Sigmoid colon (tissue), 6 donors: ENCODE measurements at regions not wholly inside any gene's neighbourhood (a gene's known extent, or its start where the extent isn't known, plus 50 kb on each side); places are given as distances from the start of the nearest gene placed in this dataset.

Experiments used
- DNase-seq: peaks from one replicate; pipeline ENCODE4 v3.0.0-alpha.2; 2019
- H3K27ac ChIP-seq, 4 donors: fragments of 200-600 bp; sonication (generic); one replicate each; pipeline ENCODE4 v1.5.1; 2016 to 2019; ENCODE audit warnings: mild to moderate bottlenecking in 1 of 4
- H3K27me3 ChIP-seq, 3 donors: fragments of 200-600 bp; sonication (generic); one replicate each; pipeline ENCODE4 v1.5.1; 2019; ENCODE audit warnings: mild to moderate bottlenecking in 1 of 3
- H3K36me3 ChIP-seq, 4 donors: fragments of 200-600 bp; sonication (generic); one replicate each; pipeline ENCODE4 v1.5.1; 2016 to 2019
- H3K4me1 ChIP-seq, 4 donors: fragments of 200-600 bp; sonication (generic); one replicate each; pipeline ENCODE4 v1.5.1; 2017 to 2019
- H3K4me3 ChIP-seq, 4 donors: fragments of 200-600 bp; sonication (generic); one replicate each; pipeline ENCODE4 v1.5.1; 2017 to 2019; ENCODE audit warnings: mild to moderate bottlenecking in 2 of 4, moderate library complexity in 1 of 4
- H3K9me3 ChIP-seq, 4 donors: fragments of 200-600 bp in 3 of 4; sonication (generic) in 3 of 4; one replicate each; pipeline versions ENCODE4 v1.5.1 to v1.6.1; 2013 to 2019
- EP300 ChIP-seq, 4 donors: sonication (generic); formaldehyde crosslinking; IDR thresholded peaks; one replicate each; pipeline ENCODE4 v1.6.1; 2017; ENCODE audit warnings: antibody characterized with exemption in 4 of 4
- POLR2A ChIP-seq, 2 donors: fragments of 450-650 bp; IDR thresholded peaks; one replicate each; pipeline ENCODE4 v1.6.1; 2016; ENCODE audit warnings: antibody characterized with exemption in 2 of 2, mild to moderate bottlenecking in 2 of 2, moderate library complexity in 2 of 2
- POLR2AphosphoS5 ChIP-seq, 4 donors: sonication (generic); formaldehyde crosslinking; IDR thresholded peaks; one replicate each; pipeline ENCODE4 v1.6.1; 2017; ENCODE audit warnings: antibody characterized with exemption in 4 of 4
- WGBS, 2 donors: extraction: QIAGEN DNeasy Blood & Tissue Kit; methylation state at CpG; one replicate each; pipeline ENCODE4 v1.1.7; 2013; 5-methylcytosine and 5-hydroxymethylcytosine counted together
- intact Hi-C: fragments of 100-400 bp; cut with DNase I; formaldehyde crosslinking; loops from one replicate; pipeline ENCODE4 v1.15.1; 2023
- TF ChIP-seq, protein P1 (sequence below), 4 experiments: fragments of 450-650 bp in 3 of 4; fragments of 200-600 bp in 1 of 4; IDR thresholded peaks; one replicate each; pipeline ENCODE4 v1.5.1; 2016 to 2019; ENCODE audit warnings: antibody characterized with exemption in 4 of 4, mild to moderate bottlenecking in 3 of 4, moderate library complexity in 2 of 4
- donor health status: healthy with polysubstance abuse.
- donor health status: healthy.

DNA sequence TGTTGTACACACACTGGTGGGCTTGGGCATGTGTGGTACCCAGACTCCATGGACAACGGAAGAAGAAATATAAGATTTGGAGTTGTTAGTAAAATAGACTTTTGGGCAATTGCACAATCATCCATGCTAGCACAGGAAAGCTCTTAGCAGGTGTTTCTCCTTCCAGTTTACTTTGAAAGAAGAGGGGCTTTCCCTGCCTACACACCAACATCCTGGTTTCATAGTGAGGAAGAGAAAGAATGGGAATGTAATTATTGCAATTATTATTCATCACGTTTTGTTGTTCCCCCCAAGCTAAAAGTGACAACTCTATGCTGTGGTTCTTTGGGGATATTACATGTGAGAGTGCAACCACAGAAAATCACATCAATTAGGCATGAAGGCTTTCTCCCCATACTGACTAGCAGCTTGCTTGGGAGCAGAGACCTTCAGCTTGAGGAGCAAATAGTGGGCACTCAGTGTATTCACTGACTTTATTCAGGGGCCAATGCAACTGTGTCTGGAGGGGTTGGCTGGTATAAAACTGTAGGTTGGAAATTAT is 57.2 kb upstream of the PUDP start:
- no peaks in the 10 kb centered on the region for H3K9me3 ChIP-seq
- H3K4me3 ChIP-seq = no peak overlapping the region
- no peaks in the 10 kb centered on the region for H3K4me1 ChIP-seq
- no peaks in the 10 kb centered on the region for H3K36me3 ChIP-seq
- TF ChIP-seq, protein P1, sequence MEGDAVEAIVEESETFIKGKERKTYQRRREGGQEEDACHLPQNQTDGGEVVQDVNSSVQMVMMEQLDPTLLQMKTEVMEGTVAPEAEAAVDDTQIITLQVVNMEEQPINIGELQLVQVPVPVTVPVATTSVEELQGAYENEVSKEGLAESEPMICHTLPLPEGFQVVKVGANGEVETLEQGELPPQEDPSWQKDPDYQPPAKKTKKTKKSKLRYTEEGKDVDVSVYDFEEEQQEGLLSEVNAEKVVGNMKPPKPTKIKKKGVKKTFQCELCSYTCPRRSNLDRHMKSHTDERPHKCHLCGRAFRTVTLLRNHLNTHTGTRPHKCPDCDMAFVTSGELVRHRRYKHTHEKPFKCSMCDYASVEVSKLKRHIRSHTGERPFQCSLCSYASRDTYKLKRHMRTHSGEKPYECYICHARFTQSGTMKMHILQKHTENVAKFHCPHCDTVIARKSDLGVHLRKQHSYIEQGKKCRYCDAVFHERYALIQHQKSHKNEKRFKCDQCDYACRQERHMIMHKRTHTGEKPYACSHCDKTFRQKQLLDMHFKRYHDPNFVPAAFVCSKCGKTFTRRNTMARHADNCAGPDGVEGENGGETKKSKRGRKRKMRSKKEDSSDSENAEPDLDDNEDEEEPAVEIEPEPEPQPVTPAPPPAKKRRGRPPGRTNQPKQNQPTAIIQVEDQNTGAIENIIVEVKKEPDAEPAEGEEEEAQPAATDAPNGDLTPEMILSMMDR (IDR thresholded peaks at IDR 0.05) = no peak
- TF ChIP-seq POLR2AphosphoS5 (IDR thresholded peaks at IDR 0.05) = no peak
- no peak for TF ChIP-seq POLR2A (IDR thresholded peaks at IDR 0.05)
- no peak for TF ChIP-seq EP300 (IDR thresholded peaks at IDR 0.05)
- intact Hi-C loops = no loop called here
- 35 to 69% methylated on average over 2 of the region's 2 CpGs for WGBS, 2 donors
- H3K27me3 ChIP-seq = no peaks in the 10 kb centered on the region
- DNase-seq = no peak
- H3K27ac ChIP-seq = no peak overlapping the region

DNA sequence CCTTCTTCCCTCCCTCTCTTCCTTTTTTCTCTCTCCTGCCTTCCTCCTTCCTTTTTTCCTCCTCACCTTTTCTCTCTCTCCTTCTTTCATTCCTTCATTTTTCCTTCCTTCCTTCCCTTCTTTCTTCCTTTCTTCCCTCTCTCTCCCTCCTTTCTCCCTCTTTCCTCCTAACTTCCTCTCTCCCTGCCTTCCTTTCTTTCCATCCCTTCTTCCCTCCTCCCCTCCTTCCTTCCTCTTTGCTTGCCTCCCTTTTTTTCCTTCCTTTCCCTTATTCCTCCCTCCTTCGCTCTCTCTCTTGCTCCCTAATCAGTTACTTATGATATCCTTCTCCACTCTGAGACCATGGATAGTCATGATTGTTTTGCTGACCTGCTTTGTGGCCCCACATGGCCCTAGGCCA is 56.7 kb upstream of the PUDP start:
- Histone ChIP-seq H3K27ac (no peak overlapping the region), H3K36me3 (no peaks in the 10 kb centered on the region), H3K4me1 (no peaks in the 10 kb centered on the region), H3K9me3 (no peaks in the 10 kb centered on the region), H3K4me3 (no peak overlapping the region), H3K27me3 (no peaks in the 10 kb centered on the region)
- 95% methylated on average over 1 of the region's 1 CpG for WGBS, 2 donors
- no peak for TF ChIP-seq POLR2AphosphoS5 (IDR thresholded peaks at IDR 0.05)
- TF ChIP-seq, protein P1 (IDR thresholded peaks at IDR 0.05) = no peak
- no peak for TF ChIP-seq POLR2A (IDR thresholded peaks at IDR 0.05)
- no peak for TF ChIP-seq EP300 (IDR thresholded peaks at IDR 0.05)
- DNase-seq = no peak
- intact Hi-C loops = no loop called here

DNA sequence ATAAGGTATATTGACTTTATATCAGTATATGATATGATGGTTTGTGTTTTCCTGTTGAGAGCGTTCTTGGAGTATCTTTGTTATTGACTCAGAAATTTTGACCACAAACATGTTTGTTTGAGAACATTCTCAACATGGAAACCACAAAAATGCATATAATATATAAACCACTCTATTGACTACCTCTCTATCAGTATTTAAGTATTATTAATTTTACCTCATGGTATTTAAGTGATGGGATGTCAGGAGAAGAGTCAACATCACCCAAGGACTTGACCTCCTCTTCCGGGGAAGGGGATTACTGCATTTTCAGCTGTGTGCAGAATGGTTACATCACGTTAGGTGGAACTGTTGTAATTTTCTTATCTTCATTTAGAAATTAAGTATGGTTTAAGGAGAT is 54.3 kb upstream of the PUDP start:
- DNase-seq = no peak
- Histone ChIP-seq H3K9me3 (no peaks in the 10 kb centered on the region), H3K27ac (no peak overlapping the region), H3K36me3 (no peaks in the 10 kb centered on the region), H3K4me3 (no peak overlapping the region), H3K27me3 (no peaks in the 10 kb centered on the region), H3K4me1 (no peaks in the 10 kb centered on the region)
- intact Hi-C loops = no loop called here
- 91 to 93% methylated on average over 3 of the region's 3 CpGs for WGBS, 2 donors
- TF ChIP-seq EP300 (IDR thresholded peaks at IDR 0.05) = no peak
- no peak for TF ChIP-seq POLR2AphosphoS5 (IDR thresholded peaks at IDR 0.05)
- TF ChIP-seq POLR2A (IDR thresholded peaks at IDR 0.05) = no peak
- TF ChIP-seq, protein P1 (IDR thresholded peaks at IDR 0.05) = no peak

DNA sequence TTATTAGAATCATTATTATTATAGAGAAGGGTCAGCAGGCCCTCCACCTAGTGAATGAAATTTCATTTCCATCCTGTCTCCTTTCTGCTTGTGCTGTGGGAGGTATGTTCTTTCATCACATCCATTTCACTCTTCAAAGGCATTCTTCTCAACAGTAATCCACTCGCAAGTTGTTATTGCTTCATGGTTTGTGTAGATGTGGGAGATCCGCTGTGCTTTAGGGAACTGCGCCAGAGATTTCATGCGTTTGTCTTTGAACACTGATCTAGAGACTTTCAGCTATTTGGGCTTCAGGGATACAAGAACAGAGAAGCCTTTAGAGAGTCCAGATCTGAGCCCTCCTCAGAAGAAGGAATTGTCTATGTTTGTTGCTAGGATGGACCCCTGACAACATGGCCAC is 53.5 kb upstream of the PUDP start:
- Histone ChIP-seq H3K4me1 (no peaks in the 10 kb centered on the region), H3K9me3 (no peaks in the 10 kb centered on the region), H3K27me3 (no peaks in the 10 kb centered on the region), H3K4me3 (no peak overlapping the region), H3K27ac (no peak overlapping the region), H3K36me3 (no peaks in the 10 kb centered on the region)
- TF ChIP-seq, protein P1 (IDR thresholded peaks at IDR 0.05) = no peak
- TF ChIP-seq POLR2A (IDR thresholded peaks at IDR 0.05) (no peak), POLR2AphosphoS5 (IDR thresholded peaks at IDR 0.05) (no peak), EP300 (IDR thresholded peaks at IDR 0.05) (no peak)
- DNase-seq = no peak
- intact Hi-C loops = no loop called here
- 94 to 95% methylated on average over 4 of the region's 4 CpGs for WGBS, 2 donors

DNA sequence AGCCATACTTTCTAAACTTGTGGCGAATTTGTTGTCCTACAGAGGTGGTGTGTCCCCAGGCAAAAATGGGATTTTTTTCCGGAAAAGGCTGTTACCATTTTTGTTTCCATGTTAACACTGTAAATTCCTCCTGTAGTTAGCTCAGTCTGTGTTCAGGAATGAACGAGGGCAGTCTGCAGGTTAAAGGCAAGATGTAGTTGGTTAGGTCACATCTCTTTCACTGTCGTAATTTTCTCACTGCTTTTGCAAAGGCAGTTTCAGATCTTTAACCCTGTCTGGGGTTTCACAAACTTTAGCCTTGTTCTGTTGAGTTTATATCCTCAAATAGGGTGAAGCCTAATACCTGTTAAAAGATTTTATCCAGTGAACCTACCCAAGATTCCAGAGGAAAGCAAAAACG is 50.5 kb upstream of the PUDP start:
- TF ChIP-seq POLR2AphosphoS5 (IDR thresholded peaks at IDR 0.05) (no peak), EP300 (IDR thresholded peaks at IDR 0.05) (no peak), POLR2A (IDR thresholded peaks at IDR 0.05) (no peak)
- TF ChIP-seq, protein P1 (IDR thresholded peaks at IDR 0.05) = no peak
- intact Hi-C loops = no loop called here
- Histone ChIP-seq H3K9me3 (no peaks in the 10 kb centered on the region), H3K27ac (no peak overlapping the region), H3K4me3 (no peak overlapping the region), H3K27me3 (no peaks in the 10 kb centered on the region), H3K4me1 (no peaks in the 10 kb centered on the region), H3K36me3 (no peaks in the 10 kb centered on the region)
- 65 to 78% methylated on average over 5 of the region's 5 CpGs for WGBS, 2 donors
- no peak for DNase-seq
